Renal cortical epithelial cell (primary cell): ENCODE measurements at regions not wholly inside any gene's neighbourhood (a gene's known extent, or its start where the extent isn't known, plus 50 kb on each side); places are given as distances from the start of the nearest gene placed in this dataset.
A peak's percentile ranks its signal among the peaks of the same experiment; 100 is the strongest.

ENCODE experiments used
- DNase-seq: peaks from one replicate; pipeline ENCODE4 v3.0.0-alpha.2; 2011; ENCODE audit warnings: low read depth

DNA sequence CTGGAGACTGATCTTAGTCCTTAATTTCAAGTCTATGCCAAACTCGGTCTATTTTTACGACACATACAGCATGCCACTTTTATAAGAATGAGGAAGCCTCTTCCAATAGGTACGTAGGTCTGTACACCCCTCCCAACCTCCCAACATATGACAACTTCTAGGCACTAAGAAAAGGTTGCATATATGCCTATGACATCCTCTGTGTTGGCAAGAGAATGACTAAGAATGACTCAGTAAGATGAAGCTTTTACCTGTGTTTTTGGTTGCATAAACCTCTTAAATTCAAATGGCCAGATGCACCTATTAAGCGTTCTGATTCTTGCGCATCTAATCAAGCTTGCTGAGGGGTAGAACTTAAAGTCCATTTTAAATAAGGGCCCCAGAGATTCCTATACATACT, 586.4 kb upstream of the ZEB2 start:
- DNase-seq: peak; percentile 47

DNA sequence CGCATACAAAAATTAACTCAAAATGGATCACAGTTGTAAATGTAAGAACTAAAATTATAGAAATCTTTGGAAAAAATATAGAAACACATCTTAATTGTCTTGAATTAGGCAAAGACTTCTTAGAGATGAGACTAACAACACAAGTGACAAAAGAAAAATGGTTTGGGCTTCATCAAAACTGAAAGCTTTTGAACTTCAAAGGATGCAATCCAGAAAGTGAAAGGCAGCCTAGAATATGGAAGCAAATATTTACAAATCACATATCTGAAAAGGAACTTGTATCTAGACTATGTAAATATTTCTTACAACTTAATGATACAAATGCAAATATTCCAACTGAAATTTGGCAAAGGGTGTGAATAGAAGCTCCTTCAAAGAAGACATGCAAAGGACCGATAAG, 582.8 kb upstream of the ZEB2 start:
- DNase-seq: no peak

DNA sequence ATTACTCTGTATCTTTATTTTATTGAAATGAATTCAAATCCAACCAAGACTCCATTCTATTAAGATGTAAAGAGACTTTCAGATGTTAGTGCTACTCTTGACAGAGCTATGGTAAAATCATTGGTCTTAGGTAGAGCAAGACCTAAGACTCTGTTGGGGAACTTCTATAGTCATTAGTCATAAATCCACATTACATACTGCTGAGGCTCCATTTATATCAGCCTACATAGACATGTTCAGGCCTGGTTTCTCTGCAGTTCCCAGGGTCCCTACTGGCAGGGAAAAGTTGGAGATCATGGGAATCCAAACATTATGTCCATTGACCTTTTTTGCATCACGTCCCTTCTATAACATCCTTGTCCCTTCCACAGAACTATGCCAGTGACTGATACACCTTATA, 580.4 kb upstream of the ZEB2 start:
- no peak for DNase-seq

DNA sequence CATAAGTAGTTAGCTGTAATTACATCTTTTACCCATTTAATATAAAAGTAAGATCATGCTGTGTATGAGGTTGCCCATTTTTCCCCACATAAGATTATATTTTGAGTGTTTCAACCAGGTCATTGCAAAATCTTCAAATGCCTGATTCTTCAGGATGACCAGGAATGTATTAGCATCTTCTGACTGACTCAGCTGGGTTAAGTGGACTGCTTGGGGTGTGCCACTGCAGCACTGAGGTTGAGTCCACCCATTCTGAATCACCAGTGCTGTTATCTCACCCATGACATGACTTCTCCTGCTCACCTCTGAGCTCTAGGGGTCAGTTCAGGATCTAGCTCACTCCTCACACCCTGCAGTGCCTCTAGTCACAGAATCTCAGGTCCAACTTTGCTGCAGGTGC, 576.7 kb upstream of the ZEB2 start:
- DNase-seq: peak; percentile 73

DNA sequence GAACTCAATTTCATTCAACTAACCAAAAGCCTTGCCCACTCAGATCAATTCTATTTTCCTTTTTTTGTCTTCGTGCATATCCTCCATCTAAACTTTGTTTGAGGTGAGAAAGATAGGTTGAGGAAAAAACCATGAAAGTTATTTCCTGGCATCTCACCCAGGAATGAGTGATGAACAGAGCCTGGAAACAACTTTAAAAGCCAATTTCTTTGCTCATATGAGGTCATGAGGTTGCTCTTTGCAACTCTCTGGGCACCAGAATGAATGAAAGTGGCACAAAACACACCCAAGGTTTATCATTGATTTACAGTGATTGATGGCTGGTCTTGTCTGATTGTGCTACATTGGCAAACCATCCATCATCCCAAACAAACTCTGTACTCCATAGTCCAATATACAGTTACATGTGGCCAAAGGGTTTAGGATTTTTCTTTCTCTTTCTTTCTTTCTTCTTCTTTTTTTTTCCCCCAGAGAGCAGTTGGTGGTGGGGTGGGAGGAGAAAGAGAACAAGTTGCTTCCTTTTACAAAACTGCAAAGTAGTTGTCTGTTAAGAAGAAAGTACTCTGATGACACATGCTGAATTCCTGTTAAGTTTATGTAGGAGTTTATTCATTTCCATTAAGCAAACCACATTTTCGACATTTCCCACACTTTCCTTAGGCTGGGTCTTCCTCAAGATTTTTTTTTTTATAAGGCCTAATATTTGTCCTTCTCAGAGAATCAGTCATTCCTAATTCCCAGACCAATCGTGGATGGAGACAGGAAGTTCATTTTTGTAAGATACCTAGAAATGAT, 575.9 kb upstream of the ZEB2 start:
- DNase-seq: peak; percentile 68

DNA sequence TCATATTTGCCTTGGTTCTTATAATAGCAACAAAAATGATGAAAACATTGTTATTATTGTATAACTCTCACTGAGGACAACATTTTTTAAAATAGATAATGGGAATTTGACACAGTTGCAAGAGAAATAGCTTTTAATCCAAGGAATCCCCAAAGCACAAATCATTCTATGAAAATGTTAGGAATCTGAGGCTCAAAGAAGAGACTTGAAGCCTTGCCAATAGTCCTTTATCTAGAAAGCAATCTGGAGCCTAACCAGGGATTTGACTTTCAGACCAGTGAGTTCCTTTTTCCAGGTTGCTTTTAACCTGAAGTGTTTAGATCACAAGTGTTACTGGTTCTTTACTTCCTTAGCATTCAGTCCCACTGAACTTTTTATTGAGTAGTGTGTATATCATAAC, 574.5 kb upstream of the ZEB2 start:
- DNase-seq: no peak

DNA sequence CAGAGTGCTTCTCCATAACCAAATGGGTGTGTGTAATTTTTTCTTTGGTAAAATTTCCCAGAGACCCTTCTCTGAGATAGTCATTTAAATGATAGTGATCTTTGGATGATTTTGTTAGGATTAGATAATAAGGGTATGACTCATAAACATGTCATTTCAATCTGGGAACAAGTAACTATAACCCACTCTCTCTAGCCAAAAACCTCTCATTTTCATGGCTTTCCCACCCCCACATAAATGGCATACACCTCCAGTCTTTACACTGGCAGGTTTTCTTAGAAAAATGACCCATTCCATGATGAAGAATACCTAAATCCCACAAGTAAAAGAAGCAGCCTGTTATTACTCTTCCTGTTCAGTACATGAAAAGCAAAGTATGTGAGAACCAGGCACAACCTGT, 572.0 kb upstream of the ZEB2 start:
- no peak for DNase-seq

DNA sequence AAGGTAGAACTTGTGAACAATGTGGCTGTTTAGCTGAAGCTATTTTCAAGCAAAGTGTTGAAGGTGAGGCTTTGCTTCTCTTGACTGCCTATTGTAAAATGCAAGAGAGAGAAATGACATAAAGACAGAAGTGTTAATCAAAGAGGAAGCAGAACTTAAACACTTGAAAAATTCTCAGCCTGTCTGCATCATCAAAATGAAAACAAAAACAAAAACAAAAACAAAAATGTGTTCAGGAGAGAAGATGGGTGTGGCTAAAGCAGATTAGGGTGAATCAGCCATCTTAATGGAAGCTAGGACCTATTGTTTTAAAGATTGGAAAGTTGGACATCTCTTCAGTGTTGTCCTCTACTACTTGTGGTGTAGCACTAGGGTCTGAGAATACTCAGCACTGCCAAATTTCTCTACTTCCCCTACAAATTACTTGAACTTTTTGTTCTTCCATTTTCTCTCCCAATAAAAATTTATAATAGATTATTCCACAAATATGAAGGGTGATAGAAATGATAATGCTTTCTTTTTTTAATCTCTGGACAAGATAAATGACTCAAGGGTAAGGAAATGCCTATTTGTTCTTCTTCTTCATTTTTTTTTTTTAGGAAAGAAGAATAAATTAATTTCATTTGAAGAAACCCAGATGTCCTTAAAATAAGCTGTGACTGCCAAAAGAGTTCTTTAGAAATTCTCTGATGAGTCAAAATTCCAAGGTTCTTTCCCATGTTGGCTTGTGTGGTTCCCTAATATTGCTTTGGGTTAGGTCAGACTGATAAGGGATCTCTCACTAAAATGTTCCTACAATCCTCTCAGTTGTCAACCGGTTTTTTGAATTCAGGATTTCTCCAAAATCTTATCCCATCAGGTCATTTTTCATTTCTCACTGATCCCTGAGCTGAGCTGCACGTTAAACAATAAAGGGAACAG, 571.2 kb upstream of the ZEB2 start:
- DNase-seq: no peak

DNA sequence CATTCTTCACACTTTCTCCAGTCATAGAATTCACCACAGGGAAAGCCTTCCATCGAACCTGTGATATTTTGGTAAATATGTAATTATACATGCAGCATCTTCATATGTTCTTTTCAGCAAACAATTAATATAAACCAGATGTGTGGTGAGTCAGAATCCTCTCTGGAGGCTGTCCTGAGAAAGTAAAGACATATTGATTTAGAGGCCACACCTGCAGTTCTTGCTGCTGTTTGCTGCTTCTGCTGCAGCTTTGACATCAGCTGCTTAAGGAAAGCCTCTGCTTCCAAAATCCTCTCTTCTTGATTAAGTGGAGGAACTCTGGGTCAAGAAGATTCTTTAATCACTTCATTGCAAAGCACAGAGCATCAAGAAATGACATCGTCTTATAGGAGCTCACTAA, 568.8 kb upstream of the ZEB2 start:
- no peak for DNase-seq

DNA sequence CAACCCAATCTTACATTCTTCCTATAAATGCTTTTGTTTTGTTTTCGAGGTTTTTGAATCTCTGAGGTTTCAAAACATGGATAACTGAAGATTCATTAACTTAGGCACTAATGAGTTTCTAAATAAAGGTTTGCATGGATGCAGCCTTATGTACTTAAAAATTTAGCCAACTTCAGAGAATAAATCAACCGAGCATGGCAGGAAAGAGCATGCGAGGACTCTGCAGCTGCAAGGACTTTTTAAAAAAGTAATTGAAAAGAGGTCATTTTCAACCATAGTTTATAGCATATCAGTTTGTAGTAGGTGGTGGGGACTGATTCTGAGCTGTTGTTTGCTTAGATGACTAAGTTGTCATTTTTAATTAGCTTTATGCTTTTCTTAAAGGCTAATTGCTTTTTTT, 567.0 kb upstream of the ZEB2 start:
- DNase-seq: no peak

DNA sequence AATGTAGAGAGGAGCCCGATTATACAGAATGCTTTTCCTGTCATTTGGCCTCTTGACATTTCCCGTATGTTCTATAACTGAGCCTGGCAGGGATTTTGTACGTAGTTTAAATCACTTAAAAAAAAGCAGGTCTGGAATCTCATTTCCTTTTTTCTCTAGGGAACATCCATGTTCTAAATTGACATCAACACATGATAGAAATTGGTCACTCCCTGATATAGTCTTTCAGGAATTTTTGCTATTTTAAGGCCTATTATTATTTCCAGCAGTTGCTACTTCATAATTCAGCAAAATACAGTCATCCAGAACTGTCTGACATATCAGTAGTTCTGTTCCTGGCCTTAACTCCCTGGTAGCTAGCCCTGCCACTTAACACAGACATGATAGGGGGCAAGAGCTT, 565.7 kb upstream of the ZEB2 start:
- DNase-seq: no peak

DNA sequence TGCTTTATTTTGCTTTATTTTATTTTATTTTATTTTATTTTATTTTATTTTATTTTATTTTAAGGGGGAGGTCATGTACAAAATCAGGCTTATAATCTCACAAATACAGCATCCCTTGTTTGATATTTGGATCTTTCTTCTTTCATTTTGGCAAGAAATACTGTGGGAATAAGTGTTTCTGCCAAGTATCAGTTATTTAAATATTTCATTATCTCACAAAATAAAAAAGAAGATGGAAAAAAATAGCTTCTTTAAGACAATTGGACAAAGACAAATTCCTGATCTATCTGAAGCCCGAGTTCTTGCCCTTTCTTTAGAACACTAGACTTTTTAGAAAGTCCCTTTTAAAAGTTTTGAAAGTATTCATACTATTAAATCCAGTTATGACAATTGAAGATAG, 560.5 kb upstream of the ZEB2 start:
- no peak for DNase-seq

DNA sequence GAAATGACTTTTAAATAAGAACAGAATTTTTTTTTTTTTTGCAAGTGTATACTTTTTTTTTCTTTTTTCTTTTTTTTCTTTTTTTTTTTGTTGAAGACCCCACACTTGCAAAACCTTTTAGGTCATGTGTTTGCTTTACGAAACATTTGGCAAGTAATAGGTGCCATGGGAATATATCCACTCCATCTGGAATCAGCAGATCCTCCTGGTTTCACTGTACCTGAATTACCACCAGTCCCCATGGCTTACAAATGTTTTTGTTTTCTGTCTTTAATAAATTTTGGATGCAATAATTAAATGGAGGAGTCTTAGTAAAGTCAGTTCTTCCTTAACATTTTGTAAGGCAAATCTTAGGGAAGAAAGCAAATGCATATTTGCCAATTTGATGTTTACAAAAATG, 559.7 kb upstream of the ZEB2 start:
- DNase-seq: no peak

DNA sequence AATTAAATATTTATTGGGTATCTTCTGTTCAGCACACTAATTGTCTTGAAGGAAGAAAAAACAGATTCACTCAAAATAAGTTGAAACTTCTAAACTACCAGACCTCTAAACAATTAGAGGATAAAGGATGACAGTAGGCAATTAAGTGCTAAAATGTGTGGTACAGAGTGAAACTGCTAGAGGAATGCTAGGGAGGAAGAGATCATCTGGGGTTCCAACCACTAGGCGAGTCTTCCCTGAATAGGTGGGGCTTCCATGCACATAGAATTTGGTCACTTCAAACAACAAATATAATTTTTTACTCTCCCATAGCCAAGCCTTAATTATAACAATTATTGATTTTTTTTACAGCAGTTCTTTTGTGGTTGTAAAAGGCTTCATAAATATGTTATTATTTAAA, 559.0 kb upstream of the ZEB2 start:
- DNase-seq: no peak

DNA sequence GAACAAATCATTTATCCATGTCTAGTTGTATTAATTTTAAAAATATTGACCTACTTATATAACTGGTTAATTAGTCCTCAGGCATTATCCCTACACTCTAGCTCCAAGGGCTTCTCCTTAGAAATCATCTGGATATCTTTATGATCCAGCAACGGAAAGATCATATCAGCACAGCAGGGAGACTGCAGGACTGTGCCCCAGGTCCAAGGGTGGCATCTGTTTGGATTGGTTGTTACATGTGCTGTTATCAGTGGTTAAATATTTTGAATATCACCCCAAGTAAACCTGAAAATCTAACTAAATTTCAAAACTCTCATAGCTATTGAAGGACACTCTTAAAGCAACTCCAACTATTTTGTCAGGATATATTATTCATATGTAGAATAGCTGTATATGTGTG, 556.2 kb upstream of the ZEB2 start:
- no peak for DNase-seq

DNA sequence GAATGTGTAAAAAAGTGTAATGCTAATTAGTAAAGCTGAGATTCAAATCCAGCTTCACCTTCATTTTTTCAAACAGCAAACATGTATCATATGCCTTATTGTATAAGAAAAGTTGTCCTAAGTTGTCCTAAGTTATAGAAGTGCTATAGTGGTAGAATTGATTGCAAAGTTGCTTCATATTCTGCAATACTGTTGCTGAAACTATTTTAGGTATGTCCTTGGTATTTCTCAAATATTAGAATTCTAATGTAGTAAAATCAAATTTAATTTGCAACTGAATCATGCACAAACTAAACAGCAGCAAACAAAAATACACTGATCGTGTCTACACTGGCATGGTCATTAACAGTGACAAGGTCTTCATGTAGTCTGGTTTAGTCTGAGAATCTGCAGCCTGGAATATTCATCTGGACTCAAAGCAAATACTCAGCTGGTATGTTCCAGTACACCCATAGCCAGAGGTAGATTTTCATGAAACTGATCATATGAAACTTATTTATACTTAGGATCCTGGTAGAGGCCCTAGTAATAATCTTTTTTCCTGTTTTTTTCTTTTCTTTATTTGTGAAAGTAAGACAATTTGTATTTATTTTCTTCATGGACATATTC, 555.6 kb upstream of the ZEB2 start:
- no peak for DNase-seq

DNA sequence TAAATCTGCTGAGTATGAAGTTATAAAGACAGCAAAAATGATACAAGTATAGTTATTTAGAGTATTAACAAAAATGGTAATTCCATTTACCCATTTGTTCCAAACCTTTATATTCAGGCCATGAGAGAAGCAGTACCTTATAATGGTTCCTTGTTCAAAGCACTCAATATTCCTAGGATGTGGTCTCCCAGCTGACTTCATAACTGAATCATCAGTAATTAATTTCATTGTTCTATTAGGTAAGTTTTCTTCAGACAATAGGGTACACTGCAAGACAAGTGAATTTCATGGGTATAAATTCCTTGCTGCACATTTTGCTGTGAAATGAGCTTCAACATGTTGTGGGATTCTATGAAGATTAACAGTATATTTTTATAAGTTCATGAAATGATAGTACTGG, 550.8 kb upstream of the ZEB2 start:
- no peak for DNase-seq

DNA sequence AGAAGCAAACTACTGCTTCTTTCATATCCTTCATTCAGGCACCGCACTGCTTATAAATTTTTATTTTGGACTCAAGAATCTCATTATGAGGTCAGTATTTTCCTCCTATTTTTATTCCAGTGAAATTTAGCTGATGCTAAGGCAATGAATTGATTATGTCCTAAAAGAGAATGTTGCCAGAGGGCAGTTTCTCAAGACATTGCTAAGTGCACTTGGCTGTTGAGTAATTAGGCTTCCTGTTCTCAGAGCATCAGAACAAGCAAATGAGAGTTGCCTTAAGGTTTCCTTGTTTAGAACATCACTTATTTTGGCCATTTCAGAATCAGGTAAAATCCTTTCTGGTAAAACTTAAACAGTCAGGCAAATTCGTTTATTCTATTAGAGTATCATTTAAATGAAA, 548.6 kb upstream of the ZEB2 start:
- peak; percentile 47 for DNase-seq

DNA sequence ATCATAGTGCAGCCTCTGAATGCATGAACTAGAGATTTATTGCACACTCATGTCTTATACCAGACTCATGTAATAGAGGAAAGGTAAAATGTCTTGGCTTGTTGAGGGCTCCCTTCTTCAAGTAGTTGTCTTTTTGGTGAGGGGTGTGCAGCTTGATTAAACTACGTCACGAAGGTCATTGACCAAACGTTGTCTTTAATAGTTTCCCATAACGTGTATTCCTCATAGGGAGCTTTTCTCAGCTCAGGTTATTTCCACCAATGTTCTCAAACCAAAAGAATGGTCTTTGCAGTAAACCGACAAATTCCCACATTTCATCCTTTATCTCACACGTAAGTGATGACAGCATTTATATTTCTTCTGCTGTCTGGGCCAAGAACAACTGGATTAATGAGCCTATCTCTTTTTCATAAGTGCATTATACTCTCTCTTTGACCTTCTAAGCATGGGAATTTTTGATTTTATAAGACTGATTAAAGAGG, 547.7 kb upstream of the ZEB2 start:
- no peak for DNase-seq

DNA sequence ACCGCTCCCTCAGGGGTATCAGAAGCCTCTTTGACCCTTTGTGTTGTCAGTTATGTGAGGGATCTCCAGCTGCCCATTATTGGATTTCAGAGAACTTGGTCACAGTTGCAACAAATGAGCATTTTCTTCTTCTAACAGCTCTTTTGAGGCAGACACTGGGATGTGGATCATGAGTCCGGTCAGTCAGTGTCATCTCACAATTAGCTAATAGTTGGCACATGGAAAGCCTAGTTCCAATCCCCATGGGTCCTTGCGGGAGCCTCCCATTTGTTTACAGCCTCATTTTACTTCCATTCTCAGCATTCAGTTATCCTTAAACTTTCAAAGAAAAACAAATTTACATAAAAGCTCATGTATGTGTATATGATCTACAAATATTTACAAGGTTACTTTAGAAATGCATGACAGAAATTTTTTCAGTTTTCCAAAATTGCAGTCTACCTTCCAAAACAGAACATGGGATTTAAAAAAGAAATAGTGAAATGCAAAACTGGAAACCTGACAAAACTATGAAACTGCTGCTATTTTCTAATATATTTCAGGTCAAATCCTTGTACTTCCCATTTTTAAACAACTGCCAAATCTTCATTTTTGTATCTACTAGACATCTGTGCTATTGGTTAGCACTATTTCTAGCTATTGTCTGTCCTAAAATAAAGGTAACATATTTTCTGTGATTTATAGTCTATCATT, 547.1 kb upstream of the ZEB2 start:
- no peak for DNase-seq

DNA sequence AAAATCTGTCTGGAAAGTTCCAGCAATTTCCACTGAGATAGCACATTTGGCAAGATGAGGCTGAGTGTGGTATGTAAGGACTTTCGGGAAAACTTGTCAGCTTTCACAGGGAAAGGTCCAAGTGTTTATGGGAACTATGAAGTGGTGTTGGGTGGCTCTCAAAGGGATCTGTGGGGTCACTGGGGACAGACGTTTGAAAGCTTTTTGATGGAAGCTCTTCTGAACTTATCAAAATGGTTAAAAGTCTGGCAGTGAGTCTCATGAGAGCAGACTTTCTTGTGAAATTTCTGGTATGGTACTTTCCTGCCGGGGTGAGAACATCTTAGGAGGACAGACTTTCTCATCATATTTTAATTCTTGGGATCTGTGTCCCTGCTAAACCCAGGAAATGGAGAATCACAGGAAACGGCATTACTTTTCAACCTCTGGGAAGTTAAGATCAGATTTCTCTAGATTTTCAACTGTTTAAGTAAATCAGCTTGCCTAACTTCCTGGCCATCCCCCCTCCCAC, 546.3 kb upstream of the ZEB2 start:
- DNase-seq: no peak

DNA sequence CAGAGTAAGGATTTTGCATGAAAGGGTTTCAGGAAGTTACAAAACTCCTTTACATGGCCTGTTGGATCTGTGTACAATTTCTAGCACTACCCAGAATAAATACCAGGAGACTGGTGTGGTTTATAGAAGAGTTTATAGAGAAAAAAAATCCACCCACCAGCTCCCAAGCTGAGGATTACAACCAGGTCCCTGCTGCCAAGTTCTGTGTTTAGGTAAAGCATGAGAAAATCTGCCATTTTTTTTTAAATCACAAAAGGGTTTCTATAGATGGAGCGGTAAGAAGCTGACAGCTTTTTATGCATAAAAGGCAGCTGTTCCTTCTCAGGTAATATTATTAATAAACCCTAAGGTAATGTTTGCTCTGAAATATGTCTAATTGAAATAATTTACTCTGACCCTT, 545.4 kb upstream of the ZEB2 start:
- DNase-seq: no peak
